Vagina (tissue), 2 donors: ENCODE measurements at regions not wholly inside any gene's neighbourhood (a gene's known extent, or its start where the extent isn't known, plus 50 kb on each side); places are given as distances from the start of the nearest gene placed in this dataset.
A peak's percentile ranks its signal among the peaks of the same experiment; 100 is the strongest.

ENCODE experiments used
- DNase-seq, 2 donors: peaks; one replicate each; pipeline ENCODE4 v3.0.0-alpha.2; 2017; ENCODE audit errors: extremely low spot score in 2 of 2
- H3K27ac ChIP-seq: fragments of 200-600 bp; sonication (generic); one replicate; pipeline ENCODE4 v1.5.1; 2019
- H3K27me3 ChIP-seq: fragments of 200-600 bp; sonication (generic); one replicate; pipeline ENCODE4 v1.5.1; 2019
- H3K36me3 ChIP-seq, 2 donors: fragments of 200-600 bp; sonication (generic); one replicate each; pipeline ENCODE4 v1.5.1; 2017 to 2019
- H3K4me1 ChIP-seq: fragments of 200-600 bp; sonication (generic); one replicate; pipeline ENCODE4 v1.5.1; 2019
- H3K4me3 ChIP-seq, 2 donors: fragments of 200-600 bp; sonication (generic); 1 replicate in 1 of 2; 2 replicates in 1 of 2; pipeline ENCODE4 v1.5.1; 2016 to 2019
- H3K9me3 ChIP-seq: fragments of 200-600 bp; sonication (generic); one replicate; pipeline ENCODE4 v1.5.1; 2019
- POLR2A ChIP-seq, 2 donors: fragments of 450-650 bp; IDR thresholded peaks; one replicate each; pipeline ENCODE4 v1.6.1; 2017; ENCODE audit warnings: antibody characterized with exemption in 2 of 2, mild to moderate bottlenecking in 2 of 2, moderate library complexity in 2 of 2
- POLR2AphosphoS5 ChIP-seq, 2 donors: sonication (generic); formaldehyde crosslinking; IDR thresholded peaks; one replicate each; pipeline ENCODE4 v1.9.0; 2017; ENCODE audit warnings: antibody characterized with exemption in 2 of 2, mild to moderate bottlenecking in 2 of 2, low read depth in 1 of 2; ENCODE audit not compliant: insufficient read depth in 1 of 2
- intact Hi-C: fragments of 100-400 bp; cut with DNase I; formaldehyde crosslinking; loops from one replicate; pipeline ENCODE4 v1.15.1; 2023
- TF ChIP-seq, protein P1 (sequence below), 3 experiments: fragments of 450-650 bp in 2 of 3; fragments of 200-600 bp in 1 of 3; sonication (generic) in 1 of 3; IDR thresholded peaks; one replicate each; pipeline ENCODE4 v1.5.1; 2017 to 2019; ENCODE audit warnings: antibody characterized with exemption in 3 of 3, mild to moderate bottlenecking in 2 of 3, moderate library complexity in 2 of 3

DNA sequence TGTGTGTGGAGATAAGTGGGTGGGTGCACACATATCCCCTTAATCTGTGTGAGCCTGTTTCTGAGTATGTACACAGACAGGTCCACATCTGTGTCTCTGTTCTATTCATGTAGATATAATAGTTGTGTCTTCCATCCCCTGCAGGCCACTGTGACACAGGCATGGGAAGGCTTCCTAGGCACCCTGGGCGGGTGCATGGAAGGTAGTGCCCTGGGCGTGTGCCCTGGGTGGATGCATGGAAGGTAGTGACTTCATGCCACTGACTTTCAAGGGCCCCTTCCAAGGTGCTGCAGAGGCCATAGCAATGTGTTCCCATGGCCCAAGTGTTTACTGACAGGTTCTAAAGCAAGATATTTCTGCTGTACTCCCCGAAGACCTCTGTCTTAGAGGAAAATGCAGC lies 462.5 kb upstream of the HS6ST1 start:
- intact Hi-C loops = no loop called here
- no peak overlapping the region for H3K27ac ChIP-seq
- peak; percentile 22 to 78 for DNase-seq
- no peaks in the 10 kb centered on the region for H3K36me3 ChIP-seq
- no peaks in the 10 kb centered on the region for H3K9me3 ChIP-seq
- H3K27me3 ChIP-seq = no peaks in the 10 kb centered on the region
- no peak for TF ChIP-seq POLR2AphosphoS5 (IDR thresholded peaks at IDR 0.05; ENCODE audit: insufficient read depth in 1 of 2, low read depth in 1 of 2)
- TF ChIP-seq POLR2A (IDR thresholded peaks at IDR 0.05) = no peak
- TF ChIP-seq, protein P1, sequence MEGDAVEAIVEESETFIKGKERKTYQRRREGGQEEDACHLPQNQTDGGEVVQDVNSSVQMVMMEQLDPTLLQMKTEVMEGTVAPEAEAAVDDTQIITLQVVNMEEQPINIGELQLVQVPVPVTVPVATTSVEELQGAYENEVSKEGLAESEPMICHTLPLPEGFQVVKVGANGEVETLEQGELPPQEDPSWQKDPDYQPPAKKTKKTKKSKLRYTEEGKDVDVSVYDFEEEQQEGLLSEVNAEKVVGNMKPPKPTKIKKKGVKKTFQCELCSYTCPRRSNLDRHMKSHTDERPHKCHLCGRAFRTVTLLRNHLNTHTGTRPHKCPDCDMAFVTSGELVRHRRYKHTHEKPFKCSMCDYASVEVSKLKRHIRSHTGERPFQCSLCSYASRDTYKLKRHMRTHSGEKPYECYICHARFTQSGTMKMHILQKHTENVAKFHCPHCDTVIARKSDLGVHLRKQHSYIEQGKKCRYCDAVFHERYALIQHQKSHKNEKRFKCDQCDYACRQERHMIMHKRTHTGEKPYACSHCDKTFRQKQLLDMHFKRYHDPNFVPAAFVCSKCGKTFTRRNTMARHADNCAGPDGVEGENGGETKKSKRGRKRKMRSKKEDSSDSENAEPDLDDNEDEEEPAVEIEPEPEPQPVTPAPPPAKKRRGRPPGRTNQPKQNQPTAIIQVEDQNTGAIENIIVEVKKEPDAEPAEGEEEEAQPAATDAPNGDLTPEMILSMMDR (IDR thresholded peaks at IDR 0.05) = no peak
- no peaks in the 10 kb centered on the region for H3K4me1 ChIP-seq
- no peak overlapping the region for H3K4me3 ChIP-seq

DNA sequence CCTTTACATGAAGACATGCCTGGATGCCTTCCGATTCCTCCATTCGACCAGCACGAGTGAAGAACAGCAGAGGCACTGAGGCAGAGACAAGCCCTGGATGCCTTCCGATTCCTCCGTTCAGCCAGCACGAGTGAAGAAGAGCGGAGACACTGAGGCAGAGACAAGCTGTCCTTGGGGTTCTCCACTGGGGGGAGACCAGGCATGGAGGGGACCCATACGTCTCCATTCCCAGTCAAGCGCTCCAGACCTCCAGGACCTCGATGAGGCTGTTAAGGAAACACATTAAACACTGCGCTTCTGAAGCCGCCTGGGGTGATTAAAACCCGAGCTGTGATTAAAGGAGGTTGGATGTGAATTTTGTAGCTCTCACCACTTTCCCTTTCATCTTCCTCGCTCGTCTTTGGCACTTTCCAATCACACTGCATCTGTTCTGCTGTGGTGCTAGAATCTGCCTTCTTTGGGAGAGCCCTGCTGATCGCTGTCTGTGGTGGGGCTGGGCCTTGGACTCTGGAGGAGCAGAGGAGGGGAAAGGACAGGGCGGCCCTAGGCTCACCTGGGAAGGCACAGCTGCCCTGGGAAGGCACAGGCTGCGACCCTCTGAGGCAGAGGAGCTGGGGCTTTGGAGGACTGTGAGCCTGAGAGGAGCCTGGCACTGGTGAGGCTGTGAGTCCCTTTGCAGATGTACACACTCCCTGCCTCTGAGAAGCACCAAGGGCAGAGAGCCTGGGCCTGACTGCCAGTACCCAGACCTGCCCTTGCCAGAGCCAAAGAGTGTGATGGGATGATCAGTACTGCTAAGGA lies 463.1 kb upstream of the HS6ST1 start:
- H3K27ac ChIP-seq = no peak overlapping the region
- peaks cover 2% of the 10 kb centered on the region for H3K4me1 ChIP-seq
- DNase-seq = peak; percentile 65 to 93
- no peaks in the 10 kb centered on the region for H3K36me3 ChIP-seq
- no peaks in the 10 kb centered on the region for H3K27me3 ChIP-seq
- no peaks in the 10 kb centered on the region for H3K9me3 ChIP-seq
- intact Hi-C loops = no loop called here
- H3K4me3 ChIP-seq = no peak overlapping the region
- TF ChIP-seq POLR2A (IDR thresholded peaks at IDR 0.05) = no peak
- TF ChIP-seq, protein P1 (IDR thresholded peaks at IDR 0.05) = no peak
- TF ChIP-seq POLR2AphosphoS5 (IDR thresholded peaks at IDR 0.05; ENCODE audit: insufficient read depth in 1 of 2, low read depth in 1 of 2) = no peak

DNA sequence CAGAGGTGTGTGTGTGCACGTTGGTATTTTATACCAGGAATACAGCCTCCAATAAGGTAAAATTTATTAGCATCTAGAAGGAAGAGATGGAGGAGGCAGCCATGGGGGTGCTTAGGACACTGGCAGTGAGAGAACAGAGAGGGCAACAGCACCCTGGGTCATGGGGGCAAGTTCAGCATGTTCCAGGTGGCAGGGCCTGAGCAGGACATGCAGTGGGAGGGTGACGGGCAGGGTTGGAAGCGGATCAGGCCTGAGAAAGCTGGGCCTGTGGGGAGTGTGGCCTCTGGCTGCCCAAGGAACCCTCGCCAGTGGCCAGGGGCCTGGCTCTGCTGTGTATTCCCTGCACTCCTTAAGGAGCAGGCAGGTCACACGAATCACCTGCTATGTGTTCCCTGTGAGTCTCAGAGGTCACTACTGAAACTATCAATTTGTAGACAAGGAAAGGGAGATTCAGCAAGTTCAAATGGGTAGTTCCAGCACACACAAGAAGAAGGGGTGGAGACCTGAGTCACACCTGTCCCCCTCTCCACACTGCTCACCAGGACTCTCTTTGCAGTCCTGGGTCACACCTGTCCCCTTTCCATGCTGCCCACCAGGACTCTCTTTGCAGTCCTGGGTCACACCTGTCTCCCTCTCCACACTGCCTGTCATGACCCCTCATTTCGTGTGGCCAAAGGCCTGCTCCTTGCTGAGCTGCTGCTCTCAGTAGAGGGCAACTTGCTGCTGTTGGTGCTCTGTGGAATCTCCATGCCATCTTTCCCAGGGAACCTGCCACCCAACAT lies 463.9 kb upstream of the HS6ST1 start:
- H3K9me3 ChIP-seq = no peaks in the 10 kb centered on the region
- no peak overlapping the region for H3K4me3 ChIP-seq
- peak; percentile 44 to 61 for DNase-seq
- no peaks in the 10 kb centered on the region for H3K27me3 ChIP-seq
- no peak for TF ChIP-seq POLR2AphosphoS5 (IDR thresholded peaks at IDR 0.05; ENCODE audit: insufficient read depth in 1 of 2, low read depth in 1 of 2)
- no peak for TF ChIP-seq POLR2A (IDR thresholded peaks at IDR 0.05)
- TF ChIP-seq, protein P1 (IDR thresholded peaks at IDR 0.05) = no peak
- peaks cover 8% of the 10 kb centered on the region for H3K4me1 ChIP-seq
- no peaks in the 10 kb centered on the region for H3K36me3 ChIP-seq
- intact Hi-C loops = no loop called here
- H3K27ac ChIP-seq = no peak overlapping the region

DNA sequence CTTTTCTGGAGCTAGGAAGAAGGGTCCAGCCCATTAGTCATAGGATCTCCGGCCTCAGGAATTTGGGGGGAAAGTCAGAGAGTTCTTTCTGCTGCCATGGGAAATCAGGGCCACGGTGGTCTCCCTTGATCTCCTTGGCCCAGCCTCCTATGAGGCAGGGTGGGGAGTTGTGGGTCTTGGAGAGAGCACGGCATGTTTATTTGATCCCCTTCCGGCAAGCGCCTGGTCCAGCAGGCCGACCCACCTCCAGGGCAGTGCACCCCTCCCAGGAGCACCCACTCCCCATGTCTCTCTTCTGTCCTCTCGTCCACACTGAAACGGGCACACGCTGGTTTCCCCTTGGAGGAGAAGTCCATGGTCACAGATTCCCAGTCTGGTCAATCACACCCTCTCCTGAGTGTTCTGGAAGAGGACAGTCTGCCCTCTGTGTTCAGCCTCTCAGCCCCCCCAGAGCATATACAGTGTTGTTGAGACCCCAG lies 464.6 kb upstream of the HS6ST1 start:
- TF ChIP-seq POLR2A (IDR thresholded peaks at IDR 0.05) (no peak), POLR2AphosphoS5 (IDR thresholded peaks at IDR 0.05; ENCODE audit: insufficient read depth in 1 of 2, low read depth in 1 of 2) (no peak)
- TF ChIP-seq, protein P1 (IDR thresholded peaks at IDR 0.05) = no peak
- DNase-seq = peak; percentile 82 to 87
- no peak overlapping the region for H3K4me3 ChIP-seq
- H3K9me3 ChIP-seq = no peaks in the 10 kb centered on the region
- no peak overlapping the region for H3K27ac ChIP-seq
- intact Hi-C loops = no loop called here
- no peaks in the 10 kb centered on the region for H3K36me3 ChIP-seq
- H3K4me1 ChIP-seq = peaks cover 8% of the 10 kb centered on the region
- no peaks in the 10 kb centered on the region for H3K27me3 ChIP-seq
